ENCODE measurements at regions not wholly inside any gene's neighbourhood (a gene's known extent, or its start where the extent isn't known, plus 50 kb on each side); places are given as distances from the start of the nearest gene placed in this dataset.

GRCh38 chr1:47491341-47491753, 53.5 kb downstream of the FOXD2 start:
- Histone ChIP-seq H3K27me3 (ENCODE audit: insufficient read depth, low read depth) (no peaks in the 10 kb centered on the region), H3K4me1 (ENCODE audit: low read depth, poor library complexity, severe bottlenecking) (no peaks in the 10 kb centered on the region), H3K4me2 (no peak overlapping the region), H3K36me3 (ENCODE audit: insufficient read depth) (no peaks in the 10 kb centered on the region), H3K79me2 (ENCODE audit: insufficient read depth, low read depth) (no peaks in the 10 kb centered on the region), H2AFZ (ENCODE audit: low read depth) (no peak overlapping the region), H3K4me3 (IDR thresholded peaks at IDR 0.05; ENCODE audit: insufficient read depth, low read depth, low read length) (no peak overlapping the region), H3K9ac (no peak overlapping the region), H4K20me1 (ENCODE audit: insufficient read depth) (no peaks in the 10 kb centered on the region), H3K27ac (no peak overlapping the region)
- no peak for TF ChIP-seq CTCF (conservative IDR thresholded peaks at IDR 0.05; ENCODE audit: low read depth, low read length)

GRCh38 chr1:47495176-47495713, 57.4 kb downstream of the FOXD2 start:
- Histone ChIP-seq H3K36me3 (ENCODE audit: insufficient read depth) (no peaks in the 10 kb centered on the region), H4K20me1 (ENCODE audit: insufficient read depth) (no peaks in the 10 kb centered on the region), H2AFZ (ENCODE audit: low read depth) (no peak overlapping the region), H3K4me3 (IDR thresholded peaks at IDR 0.05; ENCODE audit: insufficient read depth, low read depth, low read length) (no peak overlapping the region), H3K27ac (no peak overlapping the region), H3K9ac (no peak overlapping the region), H3K4me2 (no peak overlapping the region), H3K27me3 (ENCODE audit: insufficient read depth, low read depth) (no peaks in the 10 kb centered on the region), H3K79me2 (ENCODE audit: insufficient read depth, low read depth) (no peaks in the 10 kb centered on the region), H3K4me1 (ENCODE audit: low read depth, poor library complexity, severe bottlenecking) (no peaks in the 10 kb centered on the region)
- TF ChIP-seq CTCF (conservative IDR thresholded peaks at IDR 0.05; ENCODE audit: low read depth, low read length), result no peak

- no peaks in the 10 kb centered on the region for H3K36me3 ChIP-seq (ENCODE audit: insufficient read depth)
- H3K27ac ChIP-seq, result no peak overlapping the region
- no peak overlapping the region for H2AFZ ChIP-seq (ENCODE audit: low read depth)
- H3K79me2 ChIP-seq (ENCODE audit: insufficient read depth, low read depth), result no peaks in the 10 kb centered on the region
- H3K9ac ChIP-seq, result no peak overlapping the region
- H3K27me3 ChIP-seq (ENCODE audit: insufficient read depth, low read depth), result no peaks in the 10 kb centered on the region
- no peak overlapping the region for H3K4me3 ChIP-seq (IDR thresholded peaks at IDR 0.05; ENCODE audit: insufficient read depth, low read depth, low read length)
- no peaks in the 10 kb centered on the region for H4K20me1 ChIP-seq (ENCODE audit: insufficient read depth)
- H3K4me2 ChIP-seq, result no peak overlapping the region
- TF ChIP-seq CTCF (conservative IDR thresholded peaks at IDR 0.05; ENCODE audit: low read depth, low read length), result no peak
- no peaks in the 10 kb centered on the region for H3K4me1 ChIP-seq (ENCODE audit: low read depth, poor library complexity, severe bottlenecking)
Measured at GRCh38 chr1:47498551-47498950, 60.7 kb downstream of the FOXD2 start.

DNA sequence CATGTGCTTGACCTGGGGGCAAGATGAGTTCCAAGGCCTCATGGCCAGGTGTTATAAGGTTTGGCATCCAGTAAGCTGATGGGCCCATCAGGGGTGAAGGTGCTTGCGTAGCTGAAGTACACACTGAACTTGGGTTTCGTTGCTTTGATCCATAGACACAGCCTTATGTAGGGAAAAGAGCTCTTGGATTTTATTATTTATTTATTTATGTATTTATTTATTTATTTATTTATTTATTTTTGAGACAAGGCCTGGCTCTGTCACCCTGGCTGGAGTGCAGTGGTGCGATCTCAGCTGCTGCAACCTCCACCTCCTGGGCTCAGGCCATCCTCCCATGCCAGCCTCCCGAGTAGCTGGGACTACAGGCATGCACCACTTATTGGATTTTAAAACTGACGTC, 63.2 kb downstream of the FOXD2 start:
- Histone ChIP-seq H3K4me1 (ENCODE audit: low read depth, poor library complexity, severe bottlenecking) (no peaks in the 10 kb centered on the region), H3K4me2 (no peak overlapping the region), H3K27me3 (ENCODE audit: insufficient read depth, low read depth) (no peaks in the 10 kb centered on the region), H3K27ac (no peak overlapping the region), H3K79me2 (ENCODE audit: insufficient read depth, low read depth) (no peaks in the 10 kb centered on the region), H4K20me1 (ENCODE audit: insufficient read depth) (no peaks in the 10 kb centered on the region), H3K4me3 (IDR thresholded peaks at IDR 0.05; ENCODE audit: insufficient read depth, low read depth, low read length) (no peak overlapping the region), H3K9ac (no peak overlapping the region), H2AFZ (ENCODE audit: low read depth) (no peak overlapping the region), H3K36me3 (ENCODE audit: insufficient read depth) (no peaks in the 10 kb centered on the region)
- no peak for TF ChIP-seq CTCF (conservative IDR thresholded peaks at IDR 0.05; ENCODE audit: low read depth, low read length)
